ENCODE measurements at regions not wholly inside any gene's neighbourhood (a gene's known extent, or its start where the extent isn't known, plus 50 kb on each side); places are given as distances from the start of the nearest gene placed in this dataset.

DNA sequence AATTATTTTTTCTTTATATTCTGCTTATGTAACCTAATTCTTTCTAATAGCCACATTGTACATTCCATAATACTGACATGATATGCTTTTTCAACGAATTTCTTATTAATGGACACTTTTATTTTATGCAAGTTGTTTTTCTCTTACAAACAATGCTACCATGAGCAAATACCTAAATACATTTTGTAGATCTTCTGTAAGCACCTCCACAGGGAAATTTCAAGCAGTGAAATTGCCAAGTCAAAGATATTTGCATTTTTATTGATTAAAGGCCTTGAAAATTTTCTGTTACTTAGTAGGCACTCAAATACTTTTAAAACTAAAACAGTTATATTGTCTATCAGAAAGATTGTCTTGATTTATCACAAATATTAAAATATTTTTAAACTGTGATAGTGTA lies 79.6 kb upstream of the C3orf49 start:
- intact Hi-C loops (cut with micrococcal nuclease) (no loop called here), dilution Hi-C loops (cut with MboI; ENCODE audit: extremely low pct_ligation_motif_present, low sequenced_read_pairs) (no loop called here)
- no peak overlapping the region for H3K9ac ChIP-seq (replicated peaks; ENCODE audit: extremely low read depth, insufficient read depth, low read length)
- no peak for TF ChIP-seq GATA2 (IDR thresholded peaks at IDR 0.05; ENCODE audit: insufficient read depth, insufficient read length, low read depth, low read length)
- no peak for TF ChIP-seq POLR2AphosphoS5 (IDR thresholded peaks at IDR 0.05; ENCODE audit: insufficient read depth, low read depth, low read length)
- TF ChIP-seq, protein P1, sequence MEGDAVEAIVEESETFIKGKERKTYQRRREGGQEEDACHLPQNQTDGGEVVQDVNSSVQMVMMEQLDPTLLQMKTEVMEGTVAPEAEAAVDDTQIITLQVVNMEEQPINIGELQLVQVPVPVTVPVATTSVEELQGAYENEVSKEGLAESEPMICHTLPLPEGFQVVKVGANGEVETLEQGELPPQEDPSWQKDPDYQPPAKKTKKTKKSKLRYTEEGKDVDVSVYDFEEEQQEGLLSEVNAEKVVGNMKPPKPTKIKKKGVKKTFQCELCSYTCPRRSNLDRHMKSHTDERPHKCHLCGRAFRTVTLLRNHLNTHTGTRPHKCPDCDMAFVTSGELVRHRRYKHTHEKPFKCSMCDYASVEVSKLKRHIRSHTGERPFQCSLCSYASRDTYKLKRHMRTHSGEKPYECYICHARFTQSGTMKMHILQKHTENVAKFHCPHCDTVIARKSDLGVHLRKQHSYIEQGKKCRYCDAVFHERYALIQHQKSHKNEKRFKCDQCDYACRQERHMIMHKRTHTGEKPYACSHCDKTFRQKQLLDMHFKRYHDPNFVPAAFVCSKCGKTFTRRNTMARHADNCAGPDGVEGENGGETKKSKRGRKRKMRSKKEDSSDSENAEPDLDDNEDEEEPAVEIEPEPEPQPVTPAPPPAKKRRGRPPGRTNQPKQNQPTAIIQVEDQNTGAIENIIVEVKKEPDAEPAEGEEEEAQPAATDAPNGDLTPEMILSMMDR (IDR thresholded peaks at IDR 0.05; ENCODE audit: extremely low read depth in 1 of 2, insufficient read depth in 1 of 2, low read depth in 1 of 2, low read length in 2 of 2): no peak
- TF ChIP-seq, protein P2, sequence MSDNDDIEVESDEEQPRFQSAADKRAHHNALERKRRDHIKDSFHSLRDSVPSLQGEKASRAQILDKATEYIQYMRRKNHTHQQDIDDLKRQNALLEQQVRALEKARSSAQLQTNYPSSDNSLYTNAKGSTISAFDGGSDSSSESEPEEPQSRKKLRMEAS (IDR thresholded peaks at IDR 0.05; ENCODE audit: insufficient read depth, insufficient read length): no peak
- no peak for TF ChIP-seq JUN (IDR thresholded peaks at IDR 0.05; ENCODE audit: borderline replicate concordance, insufficient read depth, insufficient read length, low read depth)
- TF ChIP-seq EZH2 (IDR thresholded peaks at IDR 0.05; ENCODE audit: borderline replicate concordance, low read depth, low read length, severe bottlenecking): no peak
- TF ChIP-seq FOS (IDR thresholded peaks at IDR 0.05; ENCODE audit: borderline replicate concordance, insufficient read depth, low read length): no peak
- no peak for TF ChIP-seq MYC (IDR thresholded peaks at IDR 0.05; ENCODE audit: low read depth, low read length)
- TF ChIP-seq POLR2A (IDR thresholded peaks at IDR 0.05; ENCODE audit: low read depth, low read length): no peak
- no peak overlapping the region for H2AFZ ChIP-seq (ENCODE audit: low read depth, low read length)
- BruUV-seq (replicated peaks): no TSS peak
- H3K4me2 ChIP-seq (ENCODE audit: insufficient read depth, low read length): no peak overlapping the region
- no peak overlapping the region for H3K4me3 ChIP-seq (replicated peaks in 1 of 3; ENCODE audit: insufficient read depth in 1 of 3, low read depth in 1 of 3, low read length in 3 of 3)
- H3K9me3 ChIP-seq (replicated peaks; ENCODE audit: control insufficient read depth, insufficient read depth, low read length): no peaks in the 10 kb centered on the region
- no peak overlapping the region for H3K27ac ChIP-seq (ENCODE audit: insufficient read depth, low read depth, low read length)
- no peaks in the 10 kb centered on the region for H3K9me1 ChIP-seq (replicated peaks; ENCODE audit: control insufficient read depth, extremely low read depth, insufficient read depth, low read length)
- H4K20me1 ChIP-seq (replicated peaks; ENCODE audit: control insufficient read depth, extremely low read depth, insufficient read depth, low read length): no peaks in the 10 kb centered on the region
- no peaks in the 10 kb centered on the region for H3K27me3 ChIP-seq (ENCODE audit: control insufficient read depth in 2 of 2, insufficient read depth in 2 of 2, low read length in 2 of 2)
- H3K36me3 ChIP-seq (ENCODE audit: control insufficient read depth in 2 of 2, extremely low read depth in 1 of 2, insufficient read depth in 2 of 2, low read length in 2 of 2): no peaks in the 10 kb centered on the region
- ChIA-PET POLR2A (no interaction called here), CTCF (no interaction called here)
- no peak for FAIRE-seq
- no peaks in the 10 kb centered on the region for H3K4me1 ChIP-seq (ENCODE audit: control insufficient read depth, extremely low read depth, insufficient read depth, low read length)
- no peak for DNase-seq (ENCODE audit: low read depth, low spot score)
- no peaks in the 10 kb centered on the region for H3K79me2 ChIP-seq (ENCODE audit: control insufficient read depth, insufficient read depth, low read length)

Data from endothelial cell of umbilical vein (primary cell).